ENCODE measurements at regions not wholly inside any gene's neighbourhood (a gene's known extent, or its start where the extent isn't known, plus 50 kb on each side); places are given as distances from the start of the nearest gene placed in this dataset.
"Not testable (repeated sequence)": the region's sequence is repeated elsewhere in the genome, so short reads cannot be mapped to it uniquely, and the experiment has no call there.

GRCh38 chr4:71202705-71203104 is 136.1 kb upstream of the SLC4A4 start:
- H3K36me3 Mint-ChIP-seq (ENCODE audit: low read depth) = no peaks in the 10 kb centered on the region
- DNase-seq = no peak
- peaks cover 15% of the 10 kb centered on the region for H3K27me3 Mint-ChIP-seq
- no peak overlapping the region for H3K4me3 Mint-ChIP-seq
- intact Hi-C loops (cut with micrococcal nuclease) = no loop called here
- H3K9me3 Mint-ChIP-seq = no peaks in the 10 kb centered on the region
- H3K27ac Mint-ChIP-seq = no peak overlapping the region
- peaks cover 7% of the 10 kb centered on the region for H3K4me1 Mint-ChIP-seq

DNA sequence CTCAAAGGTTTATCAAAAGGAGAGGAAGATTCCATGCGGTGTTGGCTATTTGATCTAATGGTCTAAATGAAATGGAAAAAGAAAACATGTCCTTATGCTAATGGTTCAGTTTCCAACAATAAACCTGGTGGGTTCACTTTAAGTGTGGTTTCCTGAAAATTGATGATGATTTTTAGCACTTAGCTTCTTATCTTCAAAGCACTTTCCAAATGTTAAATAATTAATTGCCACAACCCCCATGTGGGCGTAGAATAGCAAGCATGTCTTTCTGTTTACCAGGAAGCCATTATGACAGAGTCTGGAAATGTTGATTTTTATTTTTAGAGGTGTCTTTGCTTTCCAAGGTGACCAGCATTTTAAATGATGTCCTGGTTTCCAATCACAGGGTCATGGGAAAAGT is 134.8 kb upstream of the SLC4A4 start:
- Mint-ChIP-seq H3K27ac (no peak overlapping the region), H3K4me3 (no peak overlapping the region), H3K36me3 (ENCODE audit: low read depth) (no peaks in the 10 kb centered on the region), H3K27me3 (peaks cover 17% of the 10 kb centered on the region), H3K4me1 (peaks cover 2% of the 10 kb centered on the region), H3K9me3 (no peaks in the 10 kb centered on the region)
- no peak for DNase-seq
- intact Hi-C loops (cut with micrococcal nuclease) = no loop called here

DNA sequence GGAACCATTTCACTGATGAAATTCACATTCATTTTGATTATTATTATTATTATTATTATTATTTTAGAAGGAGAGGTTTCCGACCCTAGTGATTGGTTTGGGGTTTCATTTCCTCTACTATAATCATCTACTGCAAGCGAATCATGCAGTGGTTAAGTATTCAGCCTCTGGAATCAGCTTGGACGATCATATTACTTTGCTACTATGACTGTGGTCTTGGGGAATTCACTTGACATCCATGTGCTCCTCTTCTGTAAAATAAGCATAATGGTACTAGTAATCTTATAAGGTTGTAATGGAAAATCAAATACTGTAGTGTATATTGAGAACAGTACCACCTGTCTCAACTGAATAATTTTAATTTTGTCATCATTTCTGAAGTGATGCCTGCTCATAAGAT is 132.1 kb upstream of the SLC4A4 start:
- H3K36me3 Mint-ChIP-seq (ENCODE audit: low read depth) = no peaks in the 10 kb centered on the region
- no peak overlapping the region for H3K27ac Mint-ChIP-seq
- H3K9me3 Mint-ChIP-seq = no peaks in the 10 kb centered on the region
- no peak overlapping the region for H3K4me3 Mint-ChIP-seq
- no peak for DNase-seq
- intact Hi-C loops (cut with micrococcal nuclease) = no loop called here
- peaks cover 19% of the 10 kb centered on the region for H3K27me3 Mint-ChIP-seq
- H3K4me1 Mint-ChIP-seq = no peaks in the 10 kb centered on the region

DNA sequence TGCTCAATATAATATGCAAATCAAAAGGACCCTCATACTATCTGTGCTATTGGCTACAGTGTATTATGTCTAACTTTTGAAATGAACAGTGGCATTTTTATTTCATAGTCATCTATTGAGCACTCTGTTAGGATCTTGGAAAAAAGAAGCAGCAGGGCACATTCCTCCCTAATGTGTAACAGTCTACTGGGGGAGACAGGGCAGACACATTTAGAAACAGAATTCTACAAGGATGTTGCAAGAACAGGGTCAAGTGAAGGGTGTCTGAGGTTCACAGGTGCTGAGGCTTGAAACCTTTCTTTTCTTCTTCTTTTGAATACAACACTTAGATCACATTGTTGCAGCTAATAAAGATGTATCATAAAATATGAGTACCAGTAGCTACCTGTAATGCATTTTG is 129.7 kb upstream of the SLC4A4 start:
- intact Hi-C loops (cut with micrococcal nuclease) = no loop called here
- peaks cover 13% of the 10 kb centered on the region for H3K27me3 Mint-ChIP-seq

GRCh38 chr4:71210823-71211222 is 128.0 kb upstream of the SLC4A4 start:
- peaks cover 9% of the 10 kb centered on the region for H3K27me3 Mint-ChIP-seq
- no peaks in the 10 kb centered on the region for H3K4me1 Mint-ChIP-seq
- intact Hi-C loops (cut with micrococcal nuclease) = no loop called here
- no peak overlapping the region for H3K4me3 Mint-ChIP-seq
- H3K27ac Mint-ChIP-seq = no peak overlapping the region
- H3K9me3 Mint-ChIP-seq = no peaks in the 10 kb centered on the region
- DNase-seq = no peak
- no peaks in the 10 kb centered on the region for H3K36me3 Mint-ChIP-seq (ENCODE audit: low read depth)

More for the DNA sequence above, 129.7 kb upstream of the SLC4A4 start:
- Mint-ChIP-seq H3K27ac (no peak overlapping the region), H3K4me3 (no peak overlapping the region), H3K4me1 (no peaks in the 10 kb centered on the region), H3K9me3 (no peaks in the 10 kb centered on the region), H3K36me3 (ENCODE audit: low read depth) (no peaks in the 10 kb centered on the region)
- DNase-seq = no peak

GRCh38 chr4:71211748-71212147 is 127.1 kb upstream of the SLC4A4 start:
- H3K4me3 Mint-ChIP-seq = no peak overlapping the region
- no peak overlapping the region for H3K27ac Mint-ChIP-seq
- no peak for DNase-seq
- no peaks in the 10 kb centered on the region for H3K36me3 Mint-ChIP-seq (ENCODE audit: low read depth)
- H3K27me3 Mint-ChIP-seq = peaks cover 8% of the 10 kb centered on the region
- no peaks in the 10 kb centered on the region for H3K4me1 Mint-ChIP-seq
- H3K9me3 Mint-ChIP-seq = no peaks in the 10 kb centered on the region
- intact Hi-C loops (cut with micrococcal nuclease) = no loop called here

GRCh38 chr4:71212216-71212615 is 126.6 kb upstream of the SLC4A4 start:
- H3K27ac Mint-ChIP-seq = no peak overlapping the region
- H3K4me3 Mint-ChIP-seq = no peak overlapping the region
- no peaks in the 10 kb centered on the region for H3K9me3 Mint-ChIP-seq
- DNase-seq = no peak
- no peaks in the 10 kb centered on the region for H3K4me1 Mint-ChIP-seq
- H3K36me3 Mint-ChIP-seq (ENCODE audit: low read depth) = no peaks in the 10 kb centered on the region
- intact Hi-C loops (cut with micrococcal nuclease) = no loop called here
- H3K27me3 Mint-ChIP-seq = peaks cover 8% of the 10 kb centered on the region

- Mint-ChIP-seq H3K36me3 (ENCODE audit: low read depth) (no peaks in the 10 kb centered on the region), H3K4me3 (no peak overlapping the region), H3K27ac (no peak overlapping the region), H3K4me1 (no peaks in the 10 kb centered on the region), H3K9me3 (no peaks in the 10 kb centered on the region), H3K27me3 (peaks cover 7% of the 10 kb centered on the region)
- DNase-seq = no peak
- intact Hi-C loops (cut with micrococcal nuclease) = no loop called here
Observed at GRCh38 chr4:71214578-71214977, 124.2 kb upstream of the SLC4A4 start.

DNA sequence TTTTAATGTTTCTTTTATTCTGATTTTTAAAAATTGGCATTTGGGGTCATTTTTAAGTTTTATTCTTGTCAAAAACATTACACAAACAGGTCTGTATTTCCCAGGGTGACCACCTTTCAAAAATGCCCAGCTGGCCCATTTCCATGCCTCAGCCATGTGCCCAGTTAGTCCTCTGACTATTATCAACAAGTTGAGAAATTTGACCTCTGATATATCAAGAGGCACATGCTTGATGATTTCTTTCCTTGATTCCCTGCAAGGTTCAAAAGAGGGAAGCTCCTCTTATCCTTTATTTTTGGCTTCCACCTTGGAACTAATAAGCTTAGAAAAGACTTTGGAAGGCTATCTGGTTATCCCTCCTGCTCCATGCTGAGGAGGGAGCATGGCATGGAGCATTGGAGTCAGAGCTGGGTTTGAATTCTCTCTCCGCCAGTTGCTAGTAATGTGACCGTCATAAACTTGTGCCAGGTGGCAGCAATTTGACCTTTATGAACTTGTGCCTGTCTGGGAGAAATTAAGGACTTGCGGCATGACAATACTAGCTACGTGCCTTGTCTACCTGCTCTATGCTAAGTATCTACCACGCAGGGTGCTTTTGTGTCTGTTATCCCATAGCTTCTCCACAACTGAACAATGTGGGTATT is 122.4 kb upstream of the SLC4A4 start:
- no peaks in the 10 kb centered on the region for H3K36me3 Mint-ChIP-seq (ENCODE audit: low read depth)
- H3K4me1 Mint-ChIP-seq = no peaks in the 10 kb centered on the region
- H3K9me3 Mint-ChIP-seq = no peaks in the 10 kb centered on the region
- H3K27ac Mint-ChIP-seq = no peak overlapping the region
- no peak overlapping the region for H3K4me3 Mint-ChIP-seq
- no peak for DNase-seq
- H3K27me3 Mint-ChIP-seq = peaks cover 7% of the 10 kb centered on the region
- intact Hi-C loops (cut with micrococcal nuclease) = no loop called here

GRCh38 chr4:71217688-71218087 is 121.1 kb upstream of the SLC4A4 start:
- intact Hi-C loops (cut with micrococcal nuclease) = no loop called here

DNA sequence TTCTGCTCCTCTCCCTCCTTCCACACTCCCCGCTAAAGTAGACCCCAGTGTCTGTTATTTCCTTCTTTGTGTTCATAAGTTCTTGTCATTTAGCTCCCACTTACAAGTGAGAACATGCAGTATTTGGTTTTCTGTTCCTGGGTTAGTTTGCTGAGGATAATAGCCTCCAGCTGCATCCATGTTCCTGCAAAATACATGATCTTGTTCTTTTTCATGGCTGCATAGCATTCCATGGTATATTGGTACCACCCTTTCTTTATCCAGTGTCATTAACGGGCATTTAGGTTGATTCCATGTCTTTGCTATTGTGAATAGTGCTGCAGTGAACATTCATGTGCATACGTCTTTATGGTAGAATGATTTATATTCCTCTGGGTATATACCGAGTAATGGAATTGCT is 118.0 kb upstream of the SLC4A4 start:
- DNase-seq; H3K9me3 Mint-ChIP-seq; H3K4me3 Mint-ChIP-seq; H3K4me1 Mint-ChIP-seq; H3K27ac Mint-ChIP-seq; H3K36me3 Mint-ChIP-seq (ENCODE audit: low read depth); intact Hi-C loops (cut with micrococcal nuclease); H3K27me3 Mint-ChIP-seq: not testable (repeated sequence)

More at GRCh38 chr4:71217688-71218087, 121.1 kb upstream of the SLC4A4 start:
- Mint-ChIP-seq H3K4me3 (no peak overlapping the region), H3K27me3 (peaks cover 7% of the 10 kb centered on the region), H3K36me3 (ENCODE audit: low read depth) (no peaks in the 10 kb centered on the region), H3K4me1 (no peaks in the 10 kb centered on the region), H3K27ac (no peak overlapping the region), H3K9me3 (no peaks in the 10 kb centered on the region)
- DNase-seq = no peak

- DNase-seq = no peak
- no peaks in the 10 kb centered on the region for H3K36me3 Mint-ChIP-seq (ENCODE audit: low read depth)
- no peak overlapping the region for H3K27ac Mint-ChIP-seq
- H3K4me3 Mint-ChIP-seq = no peak overlapping the region
- no peaks in the 10 kb centered on the region for H3K4me1 Mint-ChIP-seq
- no peaks in the 10 kb centered on the region for H3K9me3 Mint-ChIP-seq
- H3K27me3 Mint-ChIP-seq = peaks cover 4% of the 10 kb centered on the region
- intact Hi-C loops (cut with micrococcal nuclease) = no loop called here
Observed at GRCh38 chr4:71221510-71222466, 117.0 kb upstream of the SLC4A4 start.

DNA sequence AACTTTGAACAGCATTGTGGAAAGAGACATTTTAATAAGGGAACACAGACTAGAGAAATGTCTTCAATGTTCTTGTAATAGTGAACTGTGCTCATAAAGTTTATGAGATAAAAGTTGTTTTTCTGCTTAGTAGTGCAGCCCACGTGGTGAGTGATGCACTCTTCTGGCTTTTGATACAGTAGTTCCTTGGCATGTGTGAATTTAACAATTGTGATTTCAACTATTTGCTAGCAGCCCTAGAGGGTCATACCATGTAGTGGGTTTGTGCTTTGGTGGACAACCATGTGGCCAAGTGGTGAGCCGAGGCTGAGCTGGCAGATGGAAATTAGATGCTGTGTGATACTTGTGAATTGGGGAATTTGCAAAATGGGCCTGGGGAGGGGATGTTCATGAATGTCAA is 116.2 kb upstream of the SLC4A4 start:
- Mint-ChIP-seq H3K4me1 (no peaks in the 10 kb centered on the region), H3K36me3 (ENCODE audit: low read depth) (no peaks in the 10 kb centered on the region), H3K27me3 (peaks cover 4% of the 10 kb centered on the region), H3K27ac (no peak overlapping the region), H3K4me3 (no peak overlapping the region), H3K9me3 (no peaks in the 10 kb centered on the region)
- DNase-seq = no peak
- intact Hi-C loops (cut with micrococcal nuclease) = no loop called here

- intact Hi-C loops (cut with micrococcal nuclease) = no loop called here
Observed at GRCh38 chr4:71229477-71230270, 109.1 kb upstream of the SLC4A4 start.

More at GRCh38 chr4:71229477-71230270, 109.1 kb upstream of the SLC4A4 start:
- Mint-ChIP-seq H3K9me3 (no peaks in the 10 kb centered on the region), H3K27ac (no peak overlapping the region), H3K4me1 (no peaks in the 10 kb centered on the region), H3K27me3 (peaks cover 5% of the 10 kb centered on the region), H3K4me3 (no peak overlapping the region), H3K36me3 (ENCODE audit: low read depth) (no peaks in the 10 kb centered on the region)
- DNase-seq = no peak
